ENCODE measurements at regions not wholly inside any gene's neighbourhood (a gene's known extent, or its start where the extent isn't known, plus 50 kb on each side); places are given as distances from the start of the nearest gene placed in this dataset.

- 15 to 33% (median 27%) methylated on average over 2 of the region's 2 CpGs for WGBS, 4 donors
Measured at GRCh38 chr3:80564391-80564790, 796.6 kb upstream of the ROBO1 start.

DNA sequence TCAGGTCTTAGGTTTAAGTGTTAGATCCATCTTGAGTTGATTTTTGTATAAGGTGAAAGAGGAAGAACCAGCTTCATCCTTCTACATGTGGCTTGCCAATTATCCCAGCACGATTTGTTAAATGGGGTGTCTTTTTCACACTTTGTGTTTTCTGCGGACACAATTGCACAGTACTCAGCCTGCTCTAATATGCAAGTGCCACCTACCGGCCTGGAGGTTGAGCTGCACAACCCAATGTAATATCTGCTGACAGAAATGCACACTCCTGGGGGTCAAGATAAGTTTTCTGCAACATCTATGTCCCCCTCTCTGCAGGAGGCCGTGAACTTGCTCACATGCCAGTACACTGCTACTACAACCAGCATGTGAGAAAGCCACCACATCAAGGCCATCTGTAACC lies 791.9 kb upstream of the ROBO1 start:
- Histone ChIP-seq H3K27me3 (no peaks in the 10 kb centered on the region), H3K9me3 (peaks cover 0 to 3% (median 0%) of the 10 kb centered on the region in 12 donors), H3K4me1 (no peaks in the 10 kb centered on the region), H3K27ac (no peak overlapping the region), H3K4me3 (no peak overlapping the region), H3K36me3 (no peaks in the 10 kb centered on the region)
- ATAC-seq (no peak), DNase-seq (no peak)
- intact Hi-C loops (cut with DNase I): no loop called here
- WGBS, 4 donors: 73 to 78% (median 75%) methylated on average over 4 of the region's 4 CpGs
- TF ChIP-seq POLR2A (IDR thresholded peaks at IDR 0.05): no peak
- TF ChIP-seq, protein P1, sequence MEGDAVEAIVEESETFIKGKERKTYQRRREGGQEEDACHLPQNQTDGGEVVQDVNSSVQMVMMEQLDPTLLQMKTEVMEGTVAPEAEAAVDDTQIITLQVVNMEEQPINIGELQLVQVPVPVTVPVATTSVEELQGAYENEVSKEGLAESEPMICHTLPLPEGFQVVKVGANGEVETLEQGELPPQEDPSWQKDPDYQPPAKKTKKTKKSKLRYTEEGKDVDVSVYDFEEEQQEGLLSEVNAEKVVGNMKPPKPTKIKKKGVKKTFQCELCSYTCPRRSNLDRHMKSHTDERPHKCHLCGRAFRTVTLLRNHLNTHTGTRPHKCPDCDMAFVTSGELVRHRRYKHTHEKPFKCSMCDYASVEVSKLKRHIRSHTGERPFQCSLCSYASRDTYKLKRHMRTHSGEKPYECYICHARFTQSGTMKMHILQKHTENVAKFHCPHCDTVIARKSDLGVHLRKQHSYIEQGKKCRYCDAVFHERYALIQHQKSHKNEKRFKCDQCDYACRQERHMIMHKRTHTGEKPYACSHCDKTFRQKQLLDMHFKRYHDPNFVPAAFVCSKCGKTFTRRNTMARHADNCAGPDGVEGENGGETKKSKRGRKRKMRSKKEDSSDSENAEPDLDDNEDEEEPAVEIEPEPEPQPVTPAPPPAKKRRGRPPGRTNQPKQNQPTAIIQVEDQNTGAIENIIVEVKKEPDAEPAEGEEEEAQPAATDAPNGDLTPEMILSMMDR (IDR thresholded peaks at IDR 0.05): no peak

More at GRCh38 chr3:80564391-80564790, 796.6 kb upstream of the ROBO1 start:
- no peaks in the 10 kb centered on the region for H3K27me3 ChIP-seq
- ATAC-seq (no peak), DNase-seq (no peak)
- no peaks in the 10 kb centered on the region for H3K4me1 ChIP-seq
- intact Hi-C loops (cut with DNase I): no loop called here
- H3K36me3 ChIP-seq: no peaks in the 10 kb centered on the region
- H3K9me3 ChIP-seq: peaks cover 0 to 3% (median 0%) of the 10 kb centered on the region in 12 donors
- TF ChIP-seq POLR2A (IDR thresholded peaks at IDR 0.05): no peak
- TF ChIP-seq, protein P1 (IDR thresholded peaks at IDR 0.05): no peak
- H3K4me3 ChIP-seq: no peak overlapping the region
- no peak overlapping the region for H3K27ac ChIP-seq

DNA sequence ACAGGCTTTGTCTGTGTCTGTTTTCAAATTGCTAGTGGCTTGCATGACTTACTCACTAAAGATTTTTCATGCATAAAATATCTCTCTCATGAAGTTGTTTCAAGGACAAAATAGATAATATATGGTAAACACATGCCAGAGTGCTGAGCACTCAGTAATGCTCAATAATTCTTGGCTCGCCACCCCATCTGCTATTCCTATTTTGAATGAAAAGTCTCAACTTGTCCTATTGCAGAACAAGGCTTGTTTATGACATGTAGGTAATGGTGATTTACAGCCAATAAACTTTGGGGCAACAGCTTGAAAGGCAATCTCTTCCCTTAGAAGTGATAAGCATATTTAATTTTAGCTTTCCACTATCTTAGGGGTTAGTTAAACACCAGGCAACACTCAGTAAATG lies 789.0 kb upstream of the ROBO1 start:
- no peaks in the 10 kb centered on the region for H3K4me1 ChIP-seq
- no peaks in the 10 kb centered on the region for H3K9me3 ChIP-seq
- no peak for TF ChIP-seq POLR2A (IDR thresholded peaks at IDR 0.05)
- TF ChIP-seq, protein P1 (IDR thresholded peaks at IDR 0.05): no peak
- no peak overlapping the region for H3K27ac ChIP-seq
- 78 to 88% (median 83%) methylated on average over 1 of the region's 1 CpG for whole genome bisulfite sequencing, 4 donors
- DNase-seq (no peak), ATAC-seq (no peak)
- H3K36me3 ChIP-seq: no peaks in the 10 kb centered on the region
- intact Hi-C loops (cut with DNase I): no loop called here
- no peak overlapping the region for H3K4me3 ChIP-seq
- H3K27me3 ChIP-seq: no peaks in the 10 kb centered on the region

- H3K36me3 ChIP-seq: no peaks in the 10 kb centered on the region
- 71 to 76% (median 73%) methylated on average over 3 of the region's 3 CpGs for WGBS, 4 donors
- TF ChIP-seq, protein P1 (IDR thresholded peaks at IDR 0.05): no peak
- TF ChIP-seq POLR2A (IDR thresholded peaks at IDR 0.05): no peak
- intact Hi-C loops (cut with DNase I): no loop called here
- H3K27ac ChIP-seq: no peak overlapping the region
- DNase-seq: no peak
- no peak overlapping the region for H3K4me3 ChIP-seq
- H3K27me3 ChIP-seq: no peaks in the 10 kb centered on the region
- H3K9me3 ChIP-seq: no peaks in the 10 kb centered on the region
- ATAC-seq: no peak
- no peaks in the 10 kb centered on the region for H3K4me1 ChIP-seq
Measured at GRCh38 chr3:80554304-80554703, 786.5 kb upstream of the ROBO1 start.

Data from heart left ventricle (tissue), 16 donors.